BE2C (cell line): ENCODE measurements at regions not wholly inside any gene's neighbourhood (a gene's known extent, or its start where the extent isn't known, plus 50 kb on each side); places are given as distances from the start of the nearest gene placed in this dataset.

Source experiments
- DNase-seq: peaks from one replicate; pipeline ENCODE4 v3.0.0-alpha.2; 2020
- H3K27me3 ChIP-seq: fragments of 250-450 bp; sonication (Bioruptor Pico); 2 replicates; pipeline ENCODE4 v1.5.1; 2020; ENCODE audit warnings: mild to moderate bottlenecking
- H3K36me3 ChIP-seq: fragments of 250-450 bp; sonication (Bioruptor Pico); 2 replicates; pipeline ENCODE4 v1.5.1; 2020; ENCODE audit warnings: mild to moderate bottlenecking
- H3K4me1 ChIP-seq: fragments of 250-450 bp; sonication (Bioruptor Pico); 2 replicates; pipeline ENCODE4 v1.5.1; 2020
- H3K4me3 ChIP-seq: 2 replicates; pipeline ENCODE4 v1.5.1; 2011; ENCODE audit warnings: low read depth, low read length
- H3K9me3 ChIP-seq: fragments of 250-450 bp; sonication (Bioruptor Pico); 2 replicates; pipeline ENCODE4 v1.5.1; 2020
- CTCF ChIP-seq: IDR thresholded peaks from 2 replicates; pipeline ENCODE4 v1.5.1; 2012; ENCODE audit warnings: mild to moderate bottlenecking, low read depth, low read length

- TF ChIP-seq CTCF: no peak
- no peaks in the 10 kb centered on the region for H3K27me3 ChIP-seq
- no peaks in the 10 kb centered on the region for H3K9me3 ChIP-seq
- no peaks in the 10 kb centered on the region for H3K36me3 ChIP-seq
- H3K4me1 ChIP-seq: no peaks in the 10 kb centered on the region
- no peak for DNase-seq
- no peak overlapping the region for H3K4me3 ChIP-seq
These were observed 236.3 kb upstream of the SPRED2 start for GRCh38 chr2:65668744-65669143.

GRCh38 chr2:65666156-65666725 lies 233.8 kb upstream of the SPRED2 start:
- no peaks in the 10 kb centered on the region for H3K27me3 ChIP-seq
- TF ChIP-seq CTCF: no peak
- H3K36me3 ChIP-seq: no peaks in the 10 kb centered on the region
- H3K4me3 ChIP-seq: no peak overlapping the region
- H3K9me3 ChIP-seq: no peaks in the 10 kb centered on the region
- no peaks in the 10 kb centered on the region for H3K4me1 ChIP-seq
- no peak for DNase-seq

GRCh38 chr2:65664931-65665330 lies 232.5 kb upstream of the SPRED2 start:
- Histone ChIP-seq H3K4me1 (no peaks in the 10 kb centered on the region), H3K36me3 (no peaks in the 10 kb centered on the region), H3K9me3 (no peaks in the 10 kb centered on the region), H3K27me3 (no peaks in the 10 kb centered on the region), H3K4me3 (no peak overlapping the region)
- TF ChIP-seq CTCF: no peak
- DNase-seq: no peak

- Histone ChIP-seq H3K36me3 (no peaks in the 10 kb centered on the region), H3K27me3 (no peaks in the 10 kb centered on the region), H3K9me3 (no peaks in the 10 kb centered on the region), H3K4me3 (no peak overlapping the region), H3K4me1 (no peaks in the 10 kb centered on the region)
- DNase-seq: no peak
- TF ChIP-seq CTCF: no peak
These were observed 231.5 kb upstream of the SPRED2 start for GRCh38 chr2:65663831-65664407.

- Histone ChIP-seq H3K4me1 (no peaks in the 10 kb centered on the region), H3K36me3 (no peaks in the 10 kb centered on the region), H3K9me3 (no peaks in the 10 kb centered on the region), H3K4me3 (no peak overlapping the region), H3K27me3 (no peaks in the 10 kb centered on the region)
- no peak for DNase-seq
- TF ChIP-seq CTCF: no peak
These were observed 230.4 kb upstream of the SPRED2 start for GRCh38 chr2:65662654-65663432.
